NT2/D1 (cell line): ENCODE measurements at regions not wholly inside any gene's neighbourhood (a gene's known extent, or its start where the extent isn't known, plus 50 kb on each side); places are given as distances from the start of the nearest gene placed in this dataset.

Experiments used
- SUZ12 ChIP-seq: IDR thresholded peaks from 2 replicates; pipeline ENCODE4 v1.6.1; 2011; ENCODE audit not compliant: insufficient read length, insufficient read depth; ENCODE audit errors: extremely low read depth
- ZNF274 ChIP-seq: IDR thresholded peaks from 2 replicates; pipeline ENCODE4 v1.6.1; 2011; ENCODE audit warnings: mild to moderate bottlenecking, low read depth, low read length

DNA sequence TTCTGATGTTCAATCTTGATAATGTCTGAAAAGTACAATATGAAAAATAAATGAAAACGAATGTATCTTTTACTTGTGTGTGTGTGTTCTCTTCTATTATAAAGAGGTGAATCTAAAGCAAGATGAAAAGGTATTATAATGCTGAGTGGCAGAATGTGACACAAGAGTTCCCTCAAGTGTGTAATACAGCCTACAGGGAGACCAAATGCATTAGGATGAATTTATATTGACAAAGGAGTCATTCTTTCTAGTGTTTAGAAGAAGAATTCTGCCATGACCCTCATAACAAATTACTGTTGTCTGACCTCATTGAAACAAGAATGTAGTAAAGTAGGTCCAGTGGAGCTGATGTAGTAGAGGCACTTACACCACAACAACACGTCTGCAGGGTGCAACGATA is 1119.0 kb upstream of the CDH10 start:
- TF ChIP-seq SUZ12 (no peak), ZNF274 (no peak)
